ENCODE measurements at regions not wholly inside any gene's neighbourhood (a gene's known extent, or its start where the extent isn't known, plus 50 kb on each side); places are given as distances from the start of the nearest gene placed in this dataset.
A peak's percentile ranks its signal among the peaks of the same experiment; 100 is the strongest.

DNA sequence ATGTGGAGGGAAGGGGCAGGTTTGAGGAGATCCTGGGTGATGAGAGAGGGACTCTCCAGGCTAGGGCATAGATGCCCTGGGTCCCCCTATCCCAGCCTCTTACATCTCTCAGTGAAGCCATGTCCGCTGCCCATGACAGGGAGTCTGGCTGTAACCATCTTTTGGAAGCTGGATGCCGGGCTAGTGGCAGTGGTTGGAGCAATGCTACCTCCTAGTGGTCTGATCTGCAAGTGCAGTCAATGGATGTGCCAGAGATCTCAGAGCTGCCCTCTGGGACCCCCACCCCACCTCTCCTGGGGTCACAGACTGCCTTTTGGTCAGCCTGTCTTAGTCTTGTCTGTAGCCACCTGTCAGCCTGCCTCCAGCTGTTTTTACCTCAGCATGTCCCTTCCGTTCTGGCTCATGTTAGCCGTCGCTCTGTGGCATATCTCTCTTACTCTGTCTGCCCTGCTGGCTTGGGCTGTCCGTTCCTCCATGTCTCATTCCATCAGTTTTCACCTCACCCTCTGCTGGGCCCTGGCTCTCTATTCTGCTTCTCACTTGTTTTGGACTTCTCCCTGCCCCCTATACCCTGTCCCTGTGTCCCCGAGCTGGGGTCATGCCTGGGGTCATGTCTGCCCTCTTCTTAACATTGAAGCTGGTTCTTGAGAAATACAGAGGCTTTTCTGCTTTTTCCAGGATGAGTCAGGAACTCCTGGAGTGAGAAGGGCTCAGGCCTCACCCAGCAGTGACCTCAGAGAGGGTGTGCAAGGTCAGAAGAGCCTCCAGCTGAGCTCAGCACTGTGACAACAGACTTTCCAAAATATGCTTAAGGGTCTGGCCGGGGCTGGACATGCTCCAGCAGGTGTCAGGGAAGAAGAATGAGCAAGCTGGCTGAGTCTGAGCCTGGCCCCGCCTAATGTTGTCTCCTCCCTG is 52.0 kb upstream of the THY1 start:
- Histone ChIP-seq H3K9me3 (replicated peaks in 1 of 3) (no peaks in the 10 kb centered on the region), H3K27me3 (no peaks in the 10 kb centered on the region), H3K4me3 (no peak overlapping the region), H3K36me3 (replicated peaks in 1 of 2) (no peaks in the 10 kb centered on the region), H3K27ac (peak overlapping the region; percentile 42 to 88 (median 68)), H3K4me1 (replicated peaks in 1 of 2) (peaks cover 5 to 8% of the 10 kb centered on the region in 2 donors)
- no peak for TF ChIP-seq POLR2A (IDR thresholded peaks at IDR 0.05)
- TF ChIP-seq, protein P1, sequence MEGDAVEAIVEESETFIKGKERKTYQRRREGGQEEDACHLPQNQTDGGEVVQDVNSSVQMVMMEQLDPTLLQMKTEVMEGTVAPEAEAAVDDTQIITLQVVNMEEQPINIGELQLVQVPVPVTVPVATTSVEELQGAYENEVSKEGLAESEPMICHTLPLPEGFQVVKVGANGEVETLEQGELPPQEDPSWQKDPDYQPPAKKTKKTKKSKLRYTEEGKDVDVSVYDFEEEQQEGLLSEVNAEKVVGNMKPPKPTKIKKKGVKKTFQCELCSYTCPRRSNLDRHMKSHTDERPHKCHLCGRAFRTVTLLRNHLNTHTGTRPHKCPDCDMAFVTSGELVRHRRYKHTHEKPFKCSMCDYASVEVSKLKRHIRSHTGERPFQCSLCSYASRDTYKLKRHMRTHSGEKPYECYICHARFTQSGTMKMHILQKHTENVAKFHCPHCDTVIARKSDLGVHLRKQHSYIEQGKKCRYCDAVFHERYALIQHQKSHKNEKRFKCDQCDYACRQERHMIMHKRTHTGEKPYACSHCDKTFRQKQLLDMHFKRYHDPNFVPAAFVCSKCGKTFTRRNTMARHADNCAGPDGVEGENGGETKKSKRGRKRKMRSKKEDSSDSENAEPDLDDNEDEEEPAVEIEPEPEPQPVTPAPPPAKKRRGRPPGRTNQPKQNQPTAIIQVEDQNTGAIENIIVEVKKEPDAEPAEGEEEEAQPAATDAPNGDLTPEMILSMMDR (IDR thresholded peaks at IDR 0.05) = peak; percentile 89 to 97 (median 92)
- intact Hi-C loops (cut with DNase I) = loop anchor here (5.0 to 10.0 kb wide), 4 partner anchors 90 to 120 kb away; partner anchors contain the start of gene USP2 (in 1 of the 2)
- WGBS, 4 donors = 19 to 28% (median 23%) methylated on average over 7 to 9 of the region's 9 CpGs
- peak; percentile 72 to 94 (median 89) for DNase-seq

DNA sequence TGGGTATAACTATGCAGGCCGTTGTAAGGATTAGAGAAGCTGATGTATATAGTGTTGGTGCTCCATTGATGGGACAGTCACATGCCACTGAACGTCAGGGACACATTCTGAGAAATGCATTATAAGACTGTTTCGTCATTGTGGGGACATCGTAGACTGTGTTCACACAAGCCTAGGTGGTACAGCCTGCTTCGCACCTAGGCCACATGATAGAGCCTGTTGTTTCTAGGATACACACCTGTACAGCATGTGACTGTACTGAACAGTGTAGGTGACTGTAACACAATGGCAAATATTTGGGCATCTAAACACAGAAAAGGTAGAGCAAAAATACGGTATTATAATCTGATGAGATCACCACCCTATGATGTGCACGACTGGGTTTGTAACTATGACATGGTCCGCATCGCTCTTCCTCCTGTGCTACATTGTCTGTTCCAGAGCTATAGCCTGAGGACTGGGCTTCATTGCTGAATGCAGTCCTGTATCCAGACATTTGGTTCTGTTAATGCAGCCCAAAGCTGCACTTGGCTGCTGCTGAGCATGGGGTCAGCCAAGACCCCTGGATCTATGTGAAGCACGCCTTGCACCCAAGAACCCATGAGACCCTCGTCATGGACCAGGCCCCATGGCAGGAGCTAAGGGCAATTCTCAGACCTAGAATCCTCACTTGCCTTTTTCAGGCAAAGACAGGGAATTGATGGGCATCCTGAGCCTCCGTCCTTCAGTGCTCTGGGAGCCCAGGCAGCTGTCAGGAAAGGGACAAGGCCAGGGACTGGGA is 51.1 kb upstream of the THY1 start:
- TF ChIP-seq POLR2A (IDR thresholded peaks at IDR 0.05) = no peak
- TF ChIP-seq, protein P1 (IDR thresholded peaks at IDR 0.05) = no peak
- H3K27me3 ChIP-seq = no peaks in the 10 kb centered on the region
- H3K4me3 ChIP-seq = no peak overlapping the region
- intact Hi-C loops (cut with DNase I) = loop anchor here (5.0 to 10.0 kb wide), 3 partner anchors 89 to 119 kb away; partner anchors contain the start of gene USP2 (in 1 of the 2)
- H3K36me3 ChIP-seq (replicated peaks in 1 of 2) = no peaks in the 10 kb centered on the region
- DNase-seq = no peak
- 71 to 82% (median 80%) methylated on average over 9 to 12 of the region's 12 CpGs for WGBS, 4 donors
- peak overlapping the region in 2 of 5 donors; percentile 75 to 88 for H3K27ac ChIP-seq
- no peaks in the 10 kb centered on the region for H3K9me3 ChIP-seq (replicated peaks in 1 of 3)
- peaks cover 5 to 8% of the 10 kb centered on the region in 2 donors for H3K4me1 ChIP-seq (replicated peaks in 1 of 2)

DNA sequence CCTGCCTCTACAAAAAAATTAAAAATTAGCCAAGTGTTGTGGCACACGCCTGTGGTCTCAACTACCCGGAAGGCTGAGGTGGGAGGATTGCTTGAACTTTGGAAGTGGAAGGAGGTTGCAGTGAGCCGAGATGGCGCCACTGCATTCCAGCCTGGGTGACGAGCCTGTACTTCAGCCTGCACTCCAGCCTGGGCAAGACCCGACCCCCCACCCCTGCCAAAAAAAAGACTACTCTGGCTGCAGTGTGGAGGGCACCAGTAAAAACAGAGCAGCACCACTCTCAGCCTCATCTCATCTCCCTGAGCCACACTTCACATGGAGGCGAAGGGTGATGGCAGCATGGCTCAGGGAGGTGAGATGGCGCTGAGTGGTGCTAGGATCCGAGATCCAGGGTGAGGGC is 50.3 kb upstream of the THY1 start:
- no peak overlapping the region for H3K4me3 ChIP-seq
- intact Hi-C loops (cut with DNase I) = loop anchor here (5.0 to 10.0 kb wide), 3 partner anchors 88 to 118 kb away; partner anchors contain the start of gene USP2 (in 1 of the 2)
- H3K9me3 ChIP-seq (replicated peaks in 1 of 3) = no peaks in the 10 kb centered on the region
- WGBS, 4 donors = 74 to 88% (median 84%) methylated on average over 8 to 9 of the region's 9 CpGs
- peaks cover 5 to 8% of the 10 kb centered on the region in 2 donors for H3K4me1 ChIP-seq (replicated peaks in 1 of 2)
- H3K36me3 ChIP-seq (replicated peaks in 1 of 2) = no peaks in the 10 kb centered on the region
- no peaks in the 10 kb centered on the region for H3K27me3 ChIP-seq
- TF ChIP-seq, protein P1 (IDR thresholded peaks at IDR 0.05) = no peak
- TF ChIP-seq POLR2A (IDR thresholded peaks at IDR 0.05) = peak in 1 of 2 donors; percentile 6
- no peak for DNase-seq
- no peak overlapping the region for H3K27ac ChIP-seq

GRCh38 chr11:119472856-119473222 is 49.9 kb upstream of the THY1 start:
- intact Hi-C loops (cut with DNase I) = loop anchor here (5.0 to 10.0 kb wide), 3 partner anchors 88 to 118 kb away; partner anchors contain the start of gene USP2 (in 1 of the 2)
- H3K36me3 ChIP-seq (replicated peaks in 1 of 2) = no peaks in the 10 kb centered on the region

More at GRCh38 chr11:119472856-119473222, 49.9 kb upstream of the THY1 start:
- WGBS, 4 donors = 88 to 91% (median 91%) methylated on average over 14 of the region's 14 CpGs
- DNase-seq = no peak
- no peak overlapping the region for H3K4me3 ChIP-seq
- H3K27me3 ChIP-seq = no peaks in the 10 kb centered on the region
- H3K9me3 ChIP-seq (replicated peaks in 1 of 3) = no peaks in the 10 kb centered on the region
- H3K27ac ChIP-seq = no peak overlapping the region
- TF ChIP-seq POLR2A (IDR thresholded peaks at IDR 0.05) = no peak
- TF ChIP-seq, protein P1 (IDR thresholded peaks at IDR 0.05) = no peak
- H3K4me1 ChIP-seq (replicated peaks in 1 of 2) = peaks cover 5 to 8% of the 10 kb centered on the region in 2 donors
